WI38 (cell line): ENCODE measurements at regions not wholly inside any gene's neighbourhood (a gene's known extent, or its start where the extent isn't known, plus 50 kb on each side); places are given as distances from the start of the nearest gene placed in this dataset.

Experiments
- H3K4me3 ChIP-seq: 2 replicates; pipeline ENCODE4 v1.5.1; 2011; ENCODE audit warnings: low read depth, mild to moderate bottlenecking, control low read depth, low read length
- TF ChIP-seq, protein P1 (sequence below): IDR thresholded peaks from 2 replicates; pipeline ENCODE4 v1.5.1; 2012; ENCODE audit warnings: low read depth, mild to moderate bottlenecking, control low read depth, low read length

DNA sequence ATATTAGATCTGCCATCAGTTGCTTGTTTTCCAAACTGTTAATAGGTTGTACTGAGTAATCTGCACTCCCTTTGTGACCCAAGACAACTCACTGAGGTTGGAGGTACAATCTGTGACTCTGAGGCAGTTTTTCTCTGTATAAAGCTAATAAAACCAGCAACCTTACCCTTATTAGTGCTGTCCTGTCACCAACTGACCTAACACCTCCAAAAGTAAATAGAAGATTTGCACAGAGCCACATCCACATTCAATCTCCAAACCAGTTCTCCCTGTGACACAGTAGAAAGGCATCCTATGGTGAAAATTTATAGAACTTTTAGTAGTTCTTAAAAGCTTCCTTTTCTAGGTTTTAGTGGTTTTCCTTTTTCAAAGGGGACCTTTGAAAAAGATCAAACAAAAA, 140.4 kb upstream of the ADGRL2 start:
- TF ChIP-seq, protein P1, sequence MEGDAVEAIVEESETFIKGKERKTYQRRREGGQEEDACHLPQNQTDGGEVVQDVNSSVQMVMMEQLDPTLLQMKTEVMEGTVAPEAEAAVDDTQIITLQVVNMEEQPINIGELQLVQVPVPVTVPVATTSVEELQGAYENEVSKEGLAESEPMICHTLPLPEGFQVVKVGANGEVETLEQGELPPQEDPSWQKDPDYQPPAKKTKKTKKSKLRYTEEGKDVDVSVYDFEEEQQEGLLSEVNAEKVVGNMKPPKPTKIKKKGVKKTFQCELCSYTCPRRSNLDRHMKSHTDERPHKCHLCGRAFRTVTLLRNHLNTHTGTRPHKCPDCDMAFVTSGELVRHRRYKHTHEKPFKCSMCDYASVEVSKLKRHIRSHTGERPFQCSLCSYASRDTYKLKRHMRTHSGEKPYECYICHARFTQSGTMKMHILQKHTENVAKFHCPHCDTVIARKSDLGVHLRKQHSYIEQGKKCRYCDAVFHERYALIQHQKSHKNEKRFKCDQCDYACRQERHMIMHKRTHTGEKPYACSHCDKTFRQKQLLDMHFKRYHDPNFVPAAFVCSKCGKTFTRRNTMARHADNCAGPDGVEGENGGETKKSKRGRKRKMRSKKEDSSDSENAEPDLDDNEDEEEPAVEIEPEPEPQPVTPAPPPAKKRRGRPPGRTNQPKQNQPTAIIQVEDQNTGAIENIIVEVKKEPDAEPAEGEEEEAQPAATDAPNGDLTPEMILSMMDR: no peak

DNA sequence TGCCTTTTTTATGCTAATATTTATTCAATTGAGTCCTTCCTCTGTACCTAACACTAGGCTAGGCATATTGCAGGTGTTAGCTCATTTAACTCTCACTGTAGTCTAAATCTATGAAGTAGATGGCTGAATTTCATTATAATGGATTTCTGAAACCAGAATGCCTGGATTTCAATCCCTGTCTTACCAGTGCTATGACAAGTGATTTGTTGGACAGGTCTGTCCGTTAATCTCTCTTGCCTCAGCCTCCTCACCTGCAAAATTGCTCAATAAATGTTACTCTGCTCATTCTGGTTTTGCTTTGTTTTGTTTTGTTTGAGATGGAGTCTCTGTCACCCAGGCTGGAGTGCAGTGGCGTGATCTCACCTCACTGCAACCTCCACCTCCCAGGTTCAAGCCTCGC, 146.1 kb upstream of the ADGRL2 start:
- TF ChIP-seq, protein P1: no peak
- H3K4me3 ChIP-seq: no peak overlapping the region

More for the DNA sequence above, 140.4 kb upstream of the ADGRL2 start:
- H3K4me3 ChIP-seq: no peak overlapping the region

DNA sequence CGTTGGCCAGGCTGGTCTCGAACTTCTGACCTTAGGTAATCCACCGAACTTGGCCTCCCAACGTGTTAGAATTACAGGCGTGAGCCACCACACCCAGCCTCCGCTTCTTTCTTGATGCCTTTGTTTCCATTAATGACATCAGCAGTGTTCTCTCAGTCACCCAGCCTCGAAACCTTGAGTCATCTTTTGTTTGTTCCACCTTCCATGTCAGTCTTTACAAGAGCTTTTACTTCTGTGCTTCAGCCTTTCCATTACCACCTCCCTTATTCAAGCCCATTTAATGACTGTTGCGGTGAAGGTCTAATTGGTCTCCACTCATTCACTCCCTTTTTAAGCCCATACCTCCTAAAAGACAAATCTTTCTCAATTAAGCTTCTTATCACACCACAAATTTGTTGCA, 146.6 kb upstream of the ADGRL2 start:
- H3K4me3 ChIP-seq: no peak overlapping the region
- TF ChIP-seq, protein P1: no peak

DNA sequence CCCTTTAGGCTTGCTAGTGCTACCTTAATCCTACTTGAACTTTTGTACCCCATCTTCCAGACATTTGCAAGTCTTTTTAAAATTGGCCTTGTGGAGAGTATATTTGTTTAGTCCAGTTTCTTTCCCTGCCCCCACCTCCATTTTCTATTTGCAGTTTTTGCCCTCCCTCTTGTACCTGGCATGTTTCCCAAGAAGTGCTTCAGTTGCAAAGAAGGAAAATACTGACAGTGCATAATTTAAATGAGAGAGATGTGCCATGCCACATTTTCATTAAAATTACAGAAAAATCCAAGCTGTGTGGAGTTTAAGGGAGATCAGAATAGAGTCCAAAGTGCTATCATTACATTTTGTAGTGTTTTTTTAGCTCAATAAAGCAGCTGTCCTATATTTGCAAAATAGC, 150.0 kb upstream of the ADGRL2 start:
- TF ChIP-seq, protein P1: no peak
- H3K4me3 ChIP-seq: no peak overlapping the region

DNA sequence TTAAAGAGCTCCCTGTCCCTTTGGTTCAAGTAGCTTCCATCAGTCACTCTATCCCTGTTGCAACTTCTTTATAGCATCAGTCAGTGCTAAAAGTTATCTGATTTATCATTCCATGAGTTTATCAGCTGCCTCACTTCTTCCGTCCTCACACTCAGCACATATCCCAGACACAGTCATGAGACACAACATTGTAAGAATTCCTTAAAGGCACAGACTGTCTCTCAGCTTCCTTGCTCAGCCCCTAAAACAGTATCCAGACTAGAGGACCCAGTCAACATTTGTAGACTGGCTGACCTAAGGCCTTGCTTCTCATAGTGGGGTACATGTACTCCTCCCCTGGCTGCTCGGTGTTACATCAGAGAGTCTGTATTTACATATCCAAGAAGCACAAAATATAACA, 164.9 kb upstream of the ADGRL2 start:
- TF ChIP-seq, protein P1: no peak

DNA sequence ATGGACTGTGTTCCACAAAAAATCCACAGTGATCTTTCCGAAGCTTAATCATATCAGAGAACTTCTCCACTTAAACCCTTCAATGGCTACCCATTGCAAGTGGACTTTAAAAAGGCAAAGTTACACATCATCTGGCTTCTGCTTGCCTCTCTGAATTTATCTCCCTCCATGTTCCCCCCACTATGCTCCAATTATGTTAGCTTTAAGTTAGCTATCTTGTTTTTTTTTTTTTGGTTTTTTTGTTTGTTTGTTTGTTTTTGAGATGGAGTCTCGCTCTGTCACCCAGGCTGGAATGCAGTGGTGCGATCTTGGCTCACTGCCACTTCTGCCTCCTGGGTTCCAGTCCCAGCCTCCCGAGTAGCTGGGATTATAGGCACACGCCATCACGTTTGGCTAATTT, 166.4 kb upstream of the ADGRL2 start:
- no peak overlapping the region for H3K4me3 ChIP-seq
- TF ChIP-seq, protein P1: no peak

More for the DNA sequence above, 164.9 kb upstream of the ADGRL2 start:
- H3K4me3 ChIP-seq: no peak overlapping the region

DNA sequence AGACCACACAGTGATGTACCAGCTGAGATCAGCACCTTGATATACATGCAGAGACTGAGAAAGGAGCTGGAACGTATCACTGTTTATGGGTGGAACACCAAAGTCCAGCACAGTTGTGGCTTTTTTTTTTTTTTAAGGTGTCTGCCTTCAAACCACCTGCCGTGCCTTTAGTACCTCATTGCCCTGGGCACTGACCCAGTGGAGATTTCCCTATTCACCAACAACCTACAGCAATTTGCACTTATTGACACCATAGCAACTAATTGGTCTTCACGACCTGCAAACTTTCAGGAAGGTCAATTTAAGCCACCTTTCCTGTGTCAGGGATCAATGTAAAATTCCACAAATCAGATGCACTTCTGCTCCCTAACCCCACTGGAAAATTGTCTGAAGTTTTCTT, 181.6 kb upstream of the ADGRL2 start:
- TF ChIP-seq, protein P1: no peak
- no peak overlapping the region for H3K4me3 ChIP-seq
